CD4-positive, alpha-beta T cell treated with Interleukin-1 beta for 1 hour (primary cell): ENCODE measurements at regions not wholly inside any gene's neighbourhood (a gene's known extent, or its start where the extent isn't known, plus 50 kb on each side); places are given as distances from the start of the nearest gene placed in this dataset.

ENCODE experiments used
- DNase-seq, 2 donors: peaks; one replicate each; pipeline ENCODE4 v3.0.0-alpha.2; 2020 to 2022

DNA sequence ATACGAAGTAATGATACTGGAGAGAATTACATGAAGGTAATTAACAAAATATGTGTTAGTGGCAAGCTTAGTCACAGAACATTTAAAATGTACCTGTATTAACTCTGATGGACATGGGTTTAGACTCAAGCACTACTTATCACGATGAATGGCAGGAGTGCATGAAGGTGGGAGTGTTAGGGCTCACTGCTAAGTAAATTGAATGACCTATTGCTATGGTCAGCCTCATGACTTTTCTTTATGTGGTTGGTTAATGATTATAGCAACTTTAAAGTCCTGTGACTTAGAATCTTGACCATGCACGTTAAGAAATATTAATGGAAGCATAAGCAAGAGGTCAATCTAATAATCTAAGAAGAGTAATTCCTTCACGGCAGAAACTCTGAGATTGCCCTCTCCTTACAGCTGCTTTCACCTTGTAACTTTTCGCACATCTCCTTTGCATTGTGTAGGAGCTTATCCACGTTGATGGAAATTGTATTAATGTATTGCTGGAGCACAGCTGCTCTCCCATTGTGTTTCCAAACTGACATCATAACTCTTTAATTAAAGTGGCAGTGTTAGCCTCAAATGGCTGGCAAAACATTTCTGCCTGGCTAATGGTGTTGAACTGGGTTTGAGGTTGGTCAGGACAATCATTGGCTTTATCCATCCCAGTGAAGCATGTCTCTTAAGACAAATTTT is 114.5 kb downstream of the RXFP2 start:
- DNase-seq, result no peak

DNA sequence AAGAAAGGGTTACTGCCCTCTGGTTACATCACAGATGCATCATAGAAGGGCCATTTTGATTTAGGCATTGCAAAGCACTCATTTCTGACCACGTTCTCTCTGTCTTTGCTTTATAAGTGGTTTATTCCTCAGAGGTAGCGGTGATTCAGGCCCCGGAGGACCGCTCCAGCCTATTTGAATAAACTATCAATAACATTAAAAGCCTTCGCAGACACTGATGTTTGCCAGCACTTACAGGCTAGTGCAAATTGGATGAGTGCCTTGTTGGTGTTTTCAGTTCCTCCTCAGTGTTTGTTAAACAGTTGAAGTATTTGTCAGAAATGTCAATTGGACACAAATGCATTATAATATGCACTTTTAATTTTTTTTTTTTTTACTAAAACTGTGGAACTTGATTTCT is 120.2 kb downstream of the RXFP2 start:
- no peak for DNase-seq

DNA sequence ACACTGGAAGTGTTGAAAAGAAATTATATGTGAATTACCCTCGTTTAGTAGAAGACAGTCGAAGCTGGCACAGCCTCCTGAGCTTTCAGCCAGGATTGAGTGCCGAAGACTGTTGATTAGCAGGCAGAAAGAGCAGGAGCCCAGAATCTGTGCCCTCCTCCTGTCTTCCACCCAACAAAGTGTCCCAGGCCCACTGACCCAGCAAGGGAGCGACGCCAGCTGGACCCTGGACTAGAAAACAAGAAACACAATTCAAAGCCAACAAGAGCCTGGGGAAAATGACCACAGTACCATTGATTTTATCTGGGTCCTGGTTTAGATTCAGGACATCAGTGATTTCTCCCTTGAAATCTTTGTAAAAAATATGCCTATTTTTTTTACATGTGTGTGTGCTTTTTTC is 120.7 kb downstream of the RXFP2 start:
- no peak for DNase-seq

DNA sequence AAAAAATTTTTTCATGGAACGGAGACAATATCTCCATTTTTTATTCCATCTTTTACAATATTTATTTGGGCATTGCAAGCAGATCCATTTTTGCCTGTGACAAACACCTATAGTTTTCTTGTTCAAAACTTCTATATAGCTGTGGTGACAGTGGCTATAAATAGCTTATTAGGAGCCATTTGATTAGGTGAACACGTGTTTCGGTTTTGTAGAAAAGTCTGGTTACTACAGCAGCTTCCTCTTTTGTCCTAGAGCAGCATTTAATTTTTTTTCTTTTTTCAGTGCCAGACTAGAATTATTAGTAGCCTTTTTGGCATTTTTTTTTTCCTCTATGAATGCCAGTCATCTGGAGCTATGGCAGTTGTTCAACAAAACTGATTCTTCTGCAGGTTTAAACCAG is 123.5 kb downstream of the RXFP2 start:
- DNase-seq, result no peak

DNA sequence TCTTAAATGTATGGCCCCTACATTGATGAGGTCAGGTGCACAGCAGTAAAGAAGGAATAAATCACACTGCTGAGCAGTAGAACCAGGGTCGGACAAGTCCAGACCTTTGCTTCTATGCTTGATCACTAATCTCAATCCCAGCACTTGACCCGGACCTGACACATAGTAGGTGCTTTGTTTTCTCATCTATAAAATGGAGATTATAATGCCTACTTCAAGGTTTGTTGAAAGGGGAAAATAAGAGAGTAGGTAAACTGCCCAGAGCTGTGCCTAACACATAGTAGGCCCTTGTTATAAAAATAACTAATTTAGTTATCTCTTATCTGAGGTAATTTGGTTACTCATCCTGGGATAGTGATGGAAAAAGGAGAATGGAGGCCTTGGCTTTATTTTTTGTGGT is 125.0 kb downstream of the RXFP2 start:
- no peak for DNase-seq

DNA sequence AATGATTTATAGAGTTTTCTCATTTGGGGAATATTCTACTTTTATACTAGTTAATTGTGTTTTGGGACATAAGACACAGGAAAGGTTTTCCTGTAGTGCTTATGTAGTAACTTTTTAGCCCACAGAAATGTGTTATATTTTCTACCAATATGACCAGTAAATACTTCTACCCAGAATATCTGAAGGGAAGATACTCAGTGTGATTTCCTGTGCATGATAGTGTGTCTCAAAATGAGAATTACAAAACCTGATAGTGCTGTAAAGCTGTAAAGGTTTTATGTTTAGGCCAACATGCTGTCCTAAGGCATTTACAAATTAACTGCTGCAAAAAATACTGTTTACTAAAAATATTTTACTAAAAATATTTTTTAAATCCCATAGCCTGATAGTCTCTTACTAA is 126.8 kb downstream of the RXFP2 start:
- no peak for DNase-seq

DNA sequence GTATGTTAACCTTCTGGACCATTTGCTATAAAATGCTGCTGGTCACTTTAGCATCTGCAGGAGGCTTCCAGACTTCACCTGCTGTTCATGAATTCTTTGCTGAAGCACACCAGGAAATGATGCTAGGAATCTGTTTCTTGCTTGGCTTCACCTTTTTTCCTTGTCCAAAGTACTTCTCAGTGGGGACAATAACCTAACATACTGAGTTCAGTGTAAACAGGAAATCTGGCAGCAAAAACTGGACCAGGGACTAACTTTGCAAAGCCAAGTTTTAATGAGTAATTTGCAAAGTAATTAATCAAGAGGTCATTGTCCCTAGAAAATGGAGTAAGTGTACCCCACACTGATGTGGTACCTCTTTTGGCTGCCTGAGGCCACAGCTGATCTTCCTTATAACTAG is 128.4 kb downstream of the RXFP2 start:
- DNase-seq, result no peak

DNA sequence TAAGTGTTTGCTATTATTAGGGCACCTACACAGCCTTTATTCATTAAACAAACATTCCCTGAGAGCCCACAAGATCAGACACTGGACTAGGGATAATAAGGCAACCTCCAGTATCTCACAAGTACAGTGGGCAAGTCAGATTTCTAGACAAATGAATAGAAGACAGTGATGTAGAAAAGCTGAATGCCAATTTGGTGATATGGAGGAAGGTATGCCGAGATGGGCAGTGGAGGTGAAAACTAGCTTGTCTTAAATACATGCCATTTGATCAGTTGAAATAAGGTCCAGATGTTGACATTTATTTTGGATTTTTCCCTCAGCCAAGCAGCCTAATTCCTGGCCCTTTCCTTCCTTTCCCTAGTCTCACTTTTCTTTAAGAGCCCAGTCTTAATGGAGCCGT is 130.3 kb downstream of the RXFP2 start:
- DNase-seq, result no peak

DNA sequence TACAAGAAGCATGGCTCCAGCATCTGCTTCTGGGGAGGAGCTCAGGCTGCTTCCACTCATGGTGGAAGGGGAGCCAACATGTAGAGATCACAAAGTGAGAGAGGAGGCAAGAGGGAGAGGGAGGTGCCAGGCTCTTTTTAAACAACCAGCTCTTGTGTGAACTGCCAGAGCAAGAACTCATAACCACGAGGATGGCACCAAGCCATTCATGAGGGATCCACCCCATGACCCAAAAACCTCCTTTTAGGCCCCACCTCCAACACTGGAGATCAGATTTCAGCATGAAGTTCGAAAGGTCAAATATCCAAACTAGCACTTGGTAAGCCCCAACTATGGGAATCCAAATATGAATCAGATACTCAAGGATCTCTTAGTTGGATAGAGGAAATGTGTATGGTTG is 131.2 kb downstream of the RXFP2 start:
- no peak for DNase-seq

DNA sequence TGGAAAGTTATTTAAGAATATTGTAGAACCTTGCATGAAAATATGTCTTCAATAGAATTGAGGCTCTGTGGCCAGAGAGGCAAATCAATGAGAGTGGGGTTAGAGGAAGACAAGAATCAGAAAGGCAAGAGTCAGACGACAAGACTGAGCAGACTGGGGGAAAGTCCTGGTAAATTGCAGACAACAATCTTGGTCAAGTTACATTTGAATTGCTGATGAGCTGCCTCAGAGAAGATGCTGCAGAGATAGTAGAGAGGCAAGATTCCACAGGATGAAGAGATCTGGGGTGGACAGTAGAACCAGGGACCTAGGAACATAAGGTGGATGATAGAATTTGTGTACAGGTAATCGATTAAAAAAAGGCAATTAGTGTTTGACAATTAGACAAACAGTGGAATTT is 133.8 kb downstream of the RXFP2 start:
- DNase-seq, result no peak

DNA sequence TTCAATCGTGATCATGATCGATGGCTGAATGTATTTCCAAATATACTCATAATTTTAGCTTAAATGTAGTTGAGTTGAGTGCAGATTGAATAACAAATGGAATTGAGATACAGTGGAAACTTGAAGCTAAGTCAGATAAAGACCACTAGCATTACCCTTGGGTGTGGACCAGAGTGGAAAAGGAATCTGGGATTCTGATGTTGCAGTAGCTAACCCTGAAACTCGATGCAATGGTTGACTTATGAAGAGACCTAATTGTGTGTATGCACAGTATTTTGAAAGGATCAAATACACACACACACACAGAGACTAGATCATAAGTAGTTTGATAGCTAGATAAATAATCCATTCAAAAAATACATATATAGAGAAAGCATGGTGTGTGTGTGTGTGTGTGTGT is 135.8 kb downstream of the RXFP2 start:
- DNase-seq, result no peak

DNA sequence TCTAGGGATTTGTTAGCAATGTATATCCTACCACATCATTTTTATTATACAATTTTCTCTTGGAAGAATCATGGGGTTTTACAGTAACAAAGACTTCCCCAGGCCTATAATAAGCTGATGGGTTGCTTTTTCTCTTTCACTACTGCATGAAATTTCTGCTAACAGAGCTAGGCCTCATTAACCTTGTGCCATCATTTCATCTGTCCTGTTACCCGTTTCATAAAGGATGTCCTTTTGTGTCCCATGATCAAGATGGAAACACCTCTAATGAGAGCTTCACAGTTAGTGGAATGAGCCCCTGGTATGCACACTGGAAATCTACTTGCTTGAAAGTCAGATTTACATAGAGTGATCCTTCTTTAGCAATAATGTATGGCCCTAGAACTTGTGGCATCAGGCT is 138.7 kb downstream of the RXFP2 start:
- DNase-seq, result no peak

DNA sequence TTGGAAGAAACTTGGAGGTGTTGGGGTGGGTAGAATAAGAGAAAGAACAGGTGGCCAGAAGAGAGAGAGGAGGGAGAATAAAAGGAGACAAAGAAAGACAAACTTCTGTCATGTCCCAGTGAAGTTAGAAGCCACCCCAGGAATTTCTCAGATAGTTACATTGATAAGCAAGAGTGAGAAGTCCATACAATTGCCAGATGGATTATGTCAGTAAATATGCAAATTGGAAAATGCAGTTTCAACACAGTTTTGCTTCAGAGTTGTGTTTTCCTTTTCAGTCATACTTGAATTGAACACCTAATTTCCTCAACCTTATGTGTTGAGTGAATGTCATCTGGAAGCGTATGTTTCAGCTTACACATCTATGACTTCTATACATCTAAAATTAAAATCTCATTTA is 139.2 kb downstream of the RXFP2 start:
- DNase-seq, result no peak

DNA sequence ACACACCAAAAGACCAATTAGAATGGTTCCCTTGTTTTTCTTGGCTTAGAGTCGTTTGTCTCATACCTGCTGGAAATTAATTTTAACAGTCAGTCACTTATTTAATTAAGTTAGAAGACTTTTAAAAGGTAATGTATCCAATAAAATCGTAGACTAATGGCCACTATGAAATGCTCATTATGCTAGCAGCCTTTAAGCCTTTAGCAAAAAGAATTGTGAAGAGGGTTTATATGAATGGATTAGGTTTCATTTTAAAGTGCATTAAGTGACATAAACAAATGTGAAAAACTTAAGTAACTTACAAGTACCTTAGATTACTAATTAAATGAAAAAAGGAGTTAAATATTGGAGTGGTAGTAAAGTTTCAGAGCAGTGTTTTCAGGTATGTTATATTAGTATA is 139.6 kb downstream of the RXFP2 start:
- DNase-seq, result no peak

DNA sequence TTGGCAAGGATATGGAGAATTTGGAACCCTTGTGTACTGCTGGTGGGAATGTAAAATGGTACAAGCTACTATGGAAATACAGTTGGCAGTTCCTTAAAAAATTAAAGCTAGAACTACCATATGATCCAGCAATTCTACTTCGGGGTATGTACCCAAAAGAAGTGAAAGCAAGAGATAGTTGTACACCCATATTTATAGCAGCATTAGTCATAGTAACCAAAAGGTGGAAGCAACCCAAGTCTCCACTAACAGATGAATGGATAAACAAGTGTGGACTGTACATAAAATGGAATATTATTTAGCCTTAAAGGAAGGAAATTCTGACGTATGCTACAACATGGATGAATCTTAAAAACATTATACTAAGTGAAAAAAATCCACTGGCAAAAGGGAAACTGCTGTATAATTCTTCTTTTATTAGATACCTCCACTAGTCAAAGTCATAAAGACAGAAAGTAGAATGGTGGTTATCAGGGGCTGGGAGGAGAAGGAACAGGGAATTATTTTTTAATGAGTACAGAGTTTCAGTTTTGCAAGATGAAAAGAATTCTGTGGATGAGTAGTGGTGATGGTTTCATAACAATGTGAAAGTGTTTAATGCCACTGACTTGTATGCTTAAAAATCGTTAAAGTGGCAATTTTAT is 141.6 kb downstream of the RXFP2 start:
- DNase-seq, result no peak

DNA sequence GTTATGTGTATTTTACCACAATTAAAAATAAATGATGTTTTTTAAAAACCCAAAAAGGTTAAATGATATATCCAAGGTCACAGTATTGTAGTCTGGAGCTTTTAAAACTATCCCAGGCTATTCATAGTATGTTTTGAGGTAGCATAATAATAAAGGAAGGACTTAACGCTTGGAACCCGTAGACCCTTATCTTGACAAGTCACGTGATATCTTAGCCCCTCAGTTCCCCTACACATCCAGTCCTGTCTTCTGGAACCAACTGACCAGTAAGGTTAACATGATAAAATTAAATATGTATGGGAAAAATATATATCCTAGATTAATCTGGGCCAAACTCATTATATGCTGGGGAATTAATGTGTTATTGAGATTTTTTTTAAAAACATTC is 142.2 kb downstream of the RXFP2 start:
- DNase-seq, result no peak

DNA sequence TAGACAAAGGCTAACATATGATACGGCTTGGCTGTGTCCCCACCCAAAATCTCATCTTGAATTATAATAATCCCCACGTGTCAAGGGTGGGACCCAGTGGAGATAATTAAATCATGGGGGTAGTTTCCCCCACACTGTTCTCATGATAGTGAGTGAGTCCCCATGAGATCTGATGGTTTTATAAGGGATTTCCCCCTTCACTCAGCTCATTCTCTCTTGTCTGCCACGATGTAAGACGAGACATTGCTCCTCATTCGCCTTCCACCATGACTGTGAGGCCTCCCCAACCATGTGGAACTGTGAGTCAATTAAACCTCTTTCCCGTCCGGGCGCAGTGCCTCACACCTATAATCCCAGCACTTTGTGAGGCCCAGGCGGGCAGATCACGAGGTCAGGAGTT is 143.5 kb downstream of the RXFP2 start:
- DNase-seq, result no peak

DNA sequence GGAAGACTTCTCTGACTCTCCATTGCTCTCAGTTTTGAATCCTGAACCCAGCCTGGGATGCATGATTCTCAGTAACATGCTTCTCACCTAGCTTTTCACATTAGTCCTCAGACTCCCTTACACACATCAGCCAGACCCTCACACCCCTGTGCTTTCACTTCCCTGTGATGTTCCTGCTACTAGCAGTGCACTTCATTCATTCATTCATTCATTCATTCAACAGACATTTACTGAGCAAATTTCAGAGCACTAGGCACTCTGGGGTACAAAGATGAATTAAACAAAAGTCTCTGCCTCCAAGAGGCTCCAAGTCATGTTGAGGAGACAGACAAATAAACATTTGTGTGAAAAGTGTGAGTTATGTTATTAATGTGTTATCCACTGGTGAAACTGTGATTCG is 145.2 kb downstream of the RXFP2 start:
- no peak for DNase-seq

DNA sequence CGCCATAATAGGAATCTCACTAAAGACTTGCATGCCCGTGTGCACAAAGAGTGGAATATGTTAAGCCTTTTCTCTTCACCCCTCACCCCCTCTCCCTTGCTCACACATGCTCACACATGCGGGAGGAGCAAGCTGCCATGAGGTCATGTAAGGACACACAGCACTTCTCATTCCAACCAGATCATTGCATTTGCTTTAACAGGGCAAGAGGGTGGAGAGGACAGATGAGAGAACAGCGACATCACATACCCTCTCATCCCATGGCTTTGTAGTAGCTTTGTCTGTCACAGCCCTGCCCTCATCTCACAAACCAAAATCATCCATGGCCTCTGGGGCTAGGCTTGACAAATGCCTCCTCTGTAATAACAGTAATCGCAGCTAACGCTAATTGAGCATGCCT is 145.6 kb upstream of the FRY start:
- DNase-seq, result no peak

DNA sequence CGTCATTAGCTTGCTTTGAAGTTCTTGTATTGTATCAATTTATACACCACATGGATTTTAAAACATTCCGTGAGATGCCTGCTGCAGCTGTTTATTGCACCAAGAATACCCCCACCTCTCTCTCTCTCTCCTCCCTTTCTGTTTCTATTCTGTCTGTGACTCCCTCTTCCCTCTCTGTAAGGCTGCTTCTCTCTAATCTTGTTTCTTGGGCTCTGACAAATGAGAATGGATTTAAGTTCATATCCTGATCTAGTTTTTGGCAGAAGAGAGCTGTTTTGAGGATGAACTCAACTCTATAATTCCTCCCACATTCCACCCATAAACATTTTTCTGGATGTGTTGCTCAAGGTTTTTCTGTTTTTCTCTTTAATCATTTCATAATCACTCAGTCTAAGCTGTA is 144.3 kb upstream of the FRY start:
- DNase-seq, result no peak

DNA sequence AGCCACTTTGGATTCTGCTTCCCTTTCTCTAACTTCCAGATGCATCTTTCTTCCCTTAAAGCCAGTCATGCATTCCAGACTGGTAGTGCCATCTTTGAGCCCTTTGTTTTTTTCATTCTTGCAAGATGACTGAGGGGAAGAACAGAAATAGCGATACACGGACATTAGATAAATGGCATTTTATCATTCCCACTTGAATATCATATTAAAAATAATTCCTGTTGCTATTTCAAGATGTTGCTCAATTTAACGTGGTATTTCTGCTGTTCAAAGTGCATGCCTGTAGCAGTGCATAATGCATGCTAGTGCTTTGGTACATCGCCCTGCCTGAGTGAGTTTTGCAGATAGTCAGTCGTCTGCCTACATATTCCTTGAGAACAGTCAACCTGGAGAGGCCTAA is 140.6 kb upstream of the FRY start:
- DNase-seq, result no peak

DNA sequence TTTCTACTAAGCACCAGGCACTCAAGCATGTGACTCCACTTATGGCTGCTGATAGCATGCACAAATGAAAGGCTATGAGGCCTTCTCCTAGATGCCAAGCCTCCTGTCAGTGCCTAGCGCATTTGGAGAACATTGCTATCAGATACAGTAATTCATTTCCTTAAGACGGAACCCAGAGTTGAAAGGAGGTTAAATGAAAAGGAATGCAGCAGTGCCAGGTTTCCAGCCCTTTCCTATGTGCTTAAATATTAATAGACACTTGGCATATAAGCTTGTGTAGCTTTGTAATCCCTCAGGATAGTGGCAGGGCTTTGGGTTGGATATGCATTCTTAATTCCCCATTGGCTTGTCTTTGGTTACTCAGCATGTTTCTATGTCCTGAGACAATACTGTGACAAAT is 140.1 kb upstream of the FRY start:
- no peak for DNase-seq

DNA sequence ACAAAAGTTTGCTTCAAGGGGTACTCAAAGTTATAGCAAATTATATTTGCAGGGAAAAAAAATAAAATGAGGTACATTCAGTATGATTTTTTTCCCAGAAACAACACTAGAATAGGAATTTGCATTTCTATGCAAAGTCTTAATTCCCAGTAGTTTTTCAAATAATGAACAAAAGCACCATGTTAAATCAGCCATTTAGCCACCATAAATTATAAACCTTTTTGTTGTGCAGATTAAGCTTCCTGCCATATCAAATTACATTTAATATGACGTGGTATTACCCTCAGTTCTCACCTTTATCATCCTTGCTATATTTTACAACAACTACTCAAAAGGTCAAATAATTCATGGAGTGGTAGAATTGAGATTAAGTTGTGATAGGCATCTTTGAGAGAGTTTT is 136.6 kb upstream of the FRY start:
- no peak for DNase-seq

DNA sequence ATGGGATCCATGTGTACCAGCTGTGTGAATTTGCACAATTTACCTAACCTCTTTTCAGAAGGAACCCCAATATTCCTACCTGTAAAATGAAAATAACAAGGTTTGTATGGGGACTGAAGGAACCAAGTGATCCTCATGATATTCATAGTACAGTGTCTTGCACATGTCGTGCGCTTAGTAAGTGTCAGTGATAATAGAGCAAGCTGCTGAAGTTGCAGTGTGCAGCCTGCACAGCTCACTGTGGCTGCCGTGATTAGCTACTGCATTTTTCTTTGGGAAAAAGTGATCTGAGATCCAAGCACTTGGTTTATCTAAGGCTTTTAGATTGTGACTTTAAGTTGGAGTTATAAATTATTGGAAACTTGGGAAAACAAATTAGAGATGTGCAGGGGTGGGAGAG is 135.9 kb upstream of the FRY start:
- no peak for DNase-seq

DNA sequence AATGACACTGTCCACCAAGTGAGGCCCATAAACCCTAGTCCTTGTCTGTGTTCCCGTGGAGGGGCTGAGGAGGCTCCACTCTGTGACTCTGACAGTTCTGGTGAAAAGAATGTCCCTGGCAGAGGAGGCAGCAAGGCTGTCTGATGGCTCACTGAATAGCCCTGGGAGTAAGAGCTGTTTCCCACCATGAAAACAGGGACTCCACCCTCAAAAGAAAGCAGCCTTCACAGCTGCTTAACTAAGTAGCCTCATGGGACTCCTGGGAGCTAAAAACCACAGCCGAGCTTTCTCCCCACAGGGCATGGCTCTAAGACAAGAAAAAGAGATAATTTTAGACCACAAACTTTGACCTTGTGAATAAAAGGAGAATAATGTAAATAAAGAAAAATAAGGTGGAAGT is 135.1 kb upstream of the FRY start:
- no peak for DNase-seq
